Stimulated activated CD8-positive, alpha-beta memory T cell treated with anti-CD3 and anti-CD28 coated beads, Interleukin-4, amount 100 ng/mL, for 1 hour (primary cell): ENCODE measurements at regions not wholly inside any gene's neighbourhood (a gene's known extent, or its start where the extent isn't known, plus 50 kb on each side); places are given as distances from the start of the nearest gene placed in this dataset.

ENCODE experiments used
- DNase-seq, 2 donors: peaks; one replicate each; pipeline ENCODE4 v3.0.0-alpha.2; 2020; ENCODE audit warnings: low read depth in 2 of 2, low spot score in 1 of 2

- DNase-seq = no peak
These were observed 326.2 kb downstream of the DUSP10 start for GRCh38 chr1:221415651-221416050.

DNA sequence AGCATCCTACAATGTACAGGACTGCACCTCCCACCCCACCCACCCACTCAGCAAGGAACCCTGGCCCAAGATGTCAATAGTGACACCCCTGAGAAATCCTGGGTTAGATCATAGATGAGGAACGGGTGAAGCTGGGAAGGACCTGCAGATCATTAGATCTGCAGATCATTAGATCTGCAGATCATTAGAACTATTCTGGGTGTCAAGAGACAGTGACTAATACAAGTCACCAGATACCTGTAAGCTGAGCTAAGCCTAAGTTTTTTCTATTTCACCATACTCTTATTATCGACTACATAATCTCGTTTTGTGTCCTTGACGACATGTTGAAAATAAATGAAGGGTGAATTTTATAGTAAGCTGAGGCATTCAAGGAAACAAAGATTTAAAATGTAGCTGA is 325.7 kb downstream of the DUSP10 start:
- no peak for DNase-seq

DNA sequence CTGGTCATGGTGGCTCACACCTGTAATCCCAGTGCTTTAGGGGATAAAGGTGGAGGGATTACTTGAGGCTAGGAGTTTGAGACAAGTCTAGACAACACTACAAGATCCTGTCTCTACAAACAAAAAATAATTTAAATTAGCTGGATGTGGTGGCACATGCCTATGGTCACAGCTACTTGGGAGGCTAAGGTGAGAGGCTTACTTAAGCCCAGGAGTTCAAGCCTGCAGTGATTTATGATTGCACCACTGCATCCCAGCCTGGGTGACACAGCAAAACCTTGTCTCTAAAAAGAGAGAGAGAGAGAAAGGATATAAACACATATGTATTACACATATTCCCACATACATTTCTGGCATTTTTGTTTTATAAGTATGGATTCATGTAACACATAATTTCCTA is 325.2 kb downstream of the DUSP10 start:
- no peak for DNase-seq

DNA sequence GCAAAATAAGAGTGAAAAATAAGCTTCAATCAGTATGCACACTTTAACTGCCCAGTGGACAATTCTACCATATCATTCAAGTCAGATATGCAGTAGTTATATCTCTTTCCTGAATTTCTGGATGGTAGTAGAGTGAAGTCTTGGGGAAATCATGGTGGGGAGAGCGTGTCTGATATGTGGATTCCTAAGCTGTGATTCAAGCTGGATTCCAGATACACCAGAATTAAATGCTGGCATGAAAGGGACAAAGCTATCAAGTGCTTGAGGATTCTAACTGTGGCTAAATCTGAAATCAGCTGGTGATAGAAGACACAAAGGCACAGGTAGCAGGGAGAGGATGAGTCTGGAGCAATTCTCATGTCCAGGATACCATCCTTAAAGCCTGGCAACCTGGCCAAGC is 323.5 kb downstream of the DUSP10 start:
- no peak for DNase-seq

- DNase-seq = no peak
These were observed 322.3 kb downstream of the DUSP10 start for GRCh38 chr1:221419513-221420095.

DNA sequence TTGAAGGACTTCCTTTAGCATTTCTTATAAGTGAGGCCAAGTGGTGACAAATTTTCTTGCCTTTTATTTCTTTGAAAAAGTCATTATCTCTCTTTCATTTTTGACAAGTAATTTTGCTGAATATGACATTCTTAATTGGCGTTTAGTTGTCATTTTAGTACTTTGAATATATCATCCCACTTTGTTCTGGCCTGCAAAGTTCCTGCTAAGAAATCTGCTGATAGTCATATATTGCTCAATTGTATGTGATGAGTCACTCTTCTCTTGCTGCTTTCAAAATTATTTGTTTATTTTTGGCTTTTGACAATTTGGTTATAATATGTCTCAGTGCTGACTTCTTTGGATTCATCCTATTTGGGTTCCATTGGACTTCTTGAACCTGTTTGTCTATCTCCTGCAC is 312.6 kb downstream of the DUSP10 start:
- DNase-seq = no peak

DNA sequence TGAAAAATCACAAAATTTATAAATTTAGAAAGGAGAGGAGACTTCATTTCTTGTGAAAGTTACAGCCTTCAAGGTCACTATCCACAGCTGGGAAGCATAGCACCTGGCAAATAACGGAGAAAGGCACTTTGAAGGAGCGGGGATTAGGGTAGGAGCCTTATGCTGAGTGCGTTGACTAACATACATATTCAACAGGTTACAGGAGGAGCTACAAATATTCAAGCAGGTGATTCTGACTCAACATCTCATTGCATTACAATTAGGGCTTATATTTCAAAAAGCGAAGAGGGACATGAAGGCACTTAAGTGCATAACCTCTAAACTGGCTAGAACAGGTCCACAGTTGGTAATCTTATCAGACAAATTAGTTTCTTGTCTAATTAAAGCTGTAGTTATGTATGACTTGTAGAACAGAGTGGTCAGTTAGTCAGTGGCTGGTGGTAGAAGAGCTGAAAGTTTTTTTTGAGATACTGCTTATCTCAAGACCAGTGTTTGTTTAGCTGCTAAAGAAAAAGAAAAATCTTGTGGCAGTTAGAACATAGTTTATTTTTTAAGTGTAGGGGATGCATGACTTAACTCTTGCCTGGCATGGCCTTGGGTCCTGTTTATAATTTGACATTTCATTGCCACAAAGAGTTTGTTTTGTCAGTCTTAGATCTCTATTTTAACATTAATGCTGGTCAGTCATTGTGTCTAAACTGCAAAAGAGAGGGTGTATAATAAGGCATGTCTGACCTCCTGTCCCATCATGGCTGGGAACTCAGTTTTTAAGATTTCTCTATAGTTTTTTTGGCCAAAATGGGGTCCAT is 311.5 kb downstream of the DUSP10 start:
- DNase-seq = no peak

- DNase-seq = no peak
These were observed 310.7 kb downstream of the DUSP10 start for GRCh38 chr1:221431068-221431651.

DNA sequence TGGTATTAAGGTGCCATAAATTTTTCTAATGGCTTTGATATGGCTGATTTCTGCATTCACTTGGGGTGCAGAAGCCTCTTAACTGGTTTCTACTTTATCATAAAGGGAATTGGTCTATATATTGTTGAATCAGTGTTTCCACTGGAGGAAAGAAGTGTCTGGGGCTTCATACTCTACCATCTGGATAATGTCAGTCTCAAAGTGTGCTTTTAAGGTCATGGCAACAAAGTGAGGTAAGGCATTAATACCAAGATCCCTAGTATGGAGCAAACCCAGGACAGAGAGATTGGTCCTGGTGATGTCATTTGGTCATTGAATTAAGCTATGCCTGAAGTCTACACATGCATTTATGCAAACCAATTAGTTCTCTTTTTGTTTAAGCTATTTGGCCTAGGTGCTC is 309.9 kb downstream of the DUSP10 start:
- no peak for DNase-seq

- no peak for DNase-seq
These were observed 306.4 kb downstream of the DUSP10 start for GRCh38 chr1:221435504-221435904.

GRCh38 chr1:221437171-221437570 is 304.7 kb downstream of the DUSP10 start:
- DNase-seq = no peak

DNA sequence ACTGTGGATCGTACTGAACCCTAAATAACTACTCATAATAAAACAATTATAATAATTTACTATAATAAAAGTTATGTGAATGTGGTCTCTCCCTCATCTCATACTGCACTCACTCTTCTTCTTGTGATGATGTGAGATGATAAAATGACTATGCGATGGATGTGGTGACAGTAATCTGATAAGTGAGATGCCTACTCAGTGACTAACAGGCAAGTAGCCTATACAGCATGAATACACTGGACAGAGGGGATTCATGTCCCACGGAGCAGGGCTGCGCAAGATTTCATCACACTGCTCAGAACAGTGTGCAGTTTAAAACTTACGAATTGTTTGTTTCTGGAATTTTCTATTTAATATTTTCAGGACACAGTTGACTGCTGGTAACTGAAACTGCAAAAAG is 304.0 kb downstream of the DUSP10 start:
- no peak for DNase-seq

- DNase-seq = peak in 1 of 2 donors; percentile 14
These were observed 302.7 kb downstream of the DUSP10 start for GRCh38 chr1:221439008-221439746.

GRCh38 chr1:221439747-221440501 is 302.0 kb downstream of the DUSP10 start:
- no peak for DNase-seq

GRCh38 chr1:221440658-221441057 is 301.2 kb downstream of the DUSP10 start:
- no peak for DNase-seq

DNA sequence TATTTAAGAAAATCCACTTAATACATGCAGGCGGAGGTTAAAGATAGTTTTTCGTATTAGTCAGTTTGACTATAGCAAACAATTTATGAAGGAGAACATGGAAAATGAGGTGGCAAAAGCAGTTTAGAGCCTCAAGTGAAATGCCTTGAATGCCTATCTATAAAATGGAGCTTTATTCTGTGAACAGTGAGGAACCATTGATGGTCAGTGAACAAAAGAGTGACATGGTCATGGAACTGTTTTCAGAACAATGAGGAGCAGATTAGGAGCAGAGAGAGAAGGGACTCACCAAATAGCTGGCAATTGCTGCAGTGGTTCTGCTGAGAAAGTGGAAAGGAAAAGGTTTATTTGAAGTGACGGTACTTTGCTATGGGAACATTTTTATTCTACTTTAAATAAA is 299.8 kb downstream of the DUSP10 start:
- no peak for DNase-seq

GRCh38 chr1:221444346-221444745 is 297.5 kb downstream of the DUSP10 start:
- DNase-seq = no peak

DNA sequence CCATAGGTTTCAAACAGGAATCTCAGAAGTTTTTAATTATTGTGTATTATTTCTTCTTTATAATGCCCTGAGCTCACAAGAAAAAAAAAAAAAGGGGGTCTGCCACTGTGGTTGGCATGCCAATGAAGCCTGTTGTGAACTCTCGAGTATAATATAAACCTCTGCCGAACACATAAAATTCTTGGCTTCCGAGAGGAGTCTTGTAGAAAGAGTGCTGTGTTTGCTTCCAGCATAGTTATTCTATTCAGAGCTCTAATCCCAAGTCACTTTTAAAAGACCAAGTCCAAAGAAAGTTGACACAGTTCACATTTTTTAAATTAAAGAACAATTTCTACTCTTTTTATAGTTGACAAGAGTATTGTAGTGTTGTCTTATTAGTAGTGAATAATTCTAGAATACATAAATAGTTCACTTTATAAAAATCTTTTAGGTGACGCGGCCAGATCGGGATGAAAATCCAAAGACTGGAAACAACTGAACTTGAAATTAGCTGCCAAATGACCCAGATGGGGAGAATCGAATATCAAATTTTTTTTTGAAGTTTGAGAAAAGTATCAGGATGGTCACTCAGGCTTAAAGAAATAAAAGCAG is 293.2 kb downstream of the DUSP10 start:
- DNase-seq = no peak

- no peak for DNase-seq
These were observed 292.7 kb downstream of the DUSP10 start for GRCh38 chr1:221449194-221449593.

DNA sequence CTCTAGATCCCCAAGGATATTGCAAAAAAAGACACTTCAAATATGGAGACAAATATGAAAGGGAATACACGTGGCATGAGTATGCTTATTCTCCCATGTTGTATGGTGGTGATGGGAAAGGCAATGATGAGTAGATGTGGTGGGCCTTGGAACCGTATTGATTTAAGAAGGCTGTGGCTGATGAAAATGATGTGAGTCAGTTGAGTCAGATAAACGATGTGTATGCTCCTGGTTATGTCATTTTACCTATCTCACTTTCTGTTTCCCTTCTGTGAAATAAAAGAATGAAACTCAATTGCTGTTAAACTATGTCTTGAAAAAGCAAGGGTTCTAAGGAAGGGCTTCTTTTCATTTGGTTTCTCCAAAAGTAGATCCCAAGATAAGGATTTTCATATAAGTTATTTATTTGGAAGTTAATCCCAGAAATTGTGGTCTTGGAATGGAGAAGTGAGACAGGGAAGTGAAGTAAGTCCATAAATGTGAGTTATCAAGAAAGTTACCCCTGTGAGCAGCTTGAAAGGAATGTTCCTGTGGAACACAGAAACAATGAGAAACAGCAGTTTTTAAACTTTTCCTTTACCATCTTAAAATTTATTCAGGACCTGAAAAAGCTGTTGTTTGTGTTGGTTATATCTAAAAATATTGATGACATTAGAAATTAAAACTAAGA is 292.0 kb downstream of the DUSP10 start:
- no peak for DNase-seq
